SK-N-SH (cell line): ENCODE measurements at regions not wholly inside any gene's neighbourhood (a gene's known extent, or its start where the extent isn't known, plus 50 kb on each side); places are given as distances from the start of the nearest gene placed in this dataset.

Experiments used
- CTCF ChIP-seq: fragments of 200-600 bp; sonication (generic); IDR thresholded peaks from 2 replicates; pipeline ENCODE4 v1.6.1; 2017; ENCODE audit warnings: antibody characterized with exemption, mild to moderate bottlenecking, moderate library complexity
- EP300 ChIP-seq, 2 experiments: IDR thresholded peaks; 2 replicates each; pipeline versions ENCODE4 v1.4.0 to v1.6.1; 2012; ENCODE audit warnings: borderline replicate concordance in 1 of 2, low read depth in 1 of 2, low read length in 1 of 2
- JUND ChIP-seq: IDR thresholded peaks from 2 replicates; pipeline ENCODE4 v1.4.0; 2012
- POLR2AphosphoS5 ChIP-seq: IDR thresholded peaks from 2 replicates; pipeline ENCODE4 v1.6.1; 2012; ENCODE audit warnings: low read depth, low read length
- RAD21 ChIP-seq: IDR thresholded peaks from 2 replicates; pipeline ENCODE4 v1.6.1; 2012; ENCODE audit warnings: mild to moderate bottlenecking, low read length
- TAF1 ChIP-seq: IDR thresholded peaks from 2 replicates; pipeline ENCODE4 v1.6.1; 2012; ENCODE audit warnings: low read depth, mild to moderate bottlenecking, low read length, moderate library complexity, borderline replicate concordance
- USF2 ChIP-seq: fragments of 150-350 bp; IDR thresholded peaks from 2 replicates; pipeline ENCODE4 v1.6.1; 2017; ENCODE audit warnings: antibody characterized with exemption, low read length, low read depth, borderline replicate concordance
- YY1 ChIP-seq: IDR thresholded peaks from 2 replicates; pipeline ENCODE4 v1.4.0; 2012; ENCODE audit warnings: low read depth, mild to moderate bottlenecking
- ZBTB33 ChIP-seq: IDR thresholded peaks from 2 replicates; pipeline ENCODE4 v1.4.0; 2012; ENCODE audit warnings: low read depth, borderline replicate concordance

GRCh38 chr1:88217386-88217785 is 466.7 kb upstream of the PKN2 start:
- no peak for TF ChIP-seq RAD21
- no peak for TF ChIP-seq CTCF
- TF ChIP-seq USF2 = no peak
- no peak for TF ChIP-seq EP300 (IDR thresholded peaks at IDR 0.05; ENCODE audit: borderline replicate concordance in 1 of 2, low read depth in 1 of 2, low read length in 1 of 2)
- TF ChIP-seq YY1 = no peak
- TF ChIP-seq POLR2AphosphoS5 = no peak
- no peak for TF ChIP-seq JUND
- TF ChIP-seq ZBTB33 = no peak
- TF ChIP-seq TAF1 = no peak
